HG03135 (cell line): ENCODE measurements at regions not wholly inside any gene's neighbourhood (a gene's known extent, or its start where the extent isn't known, plus 50 kb on each side); places are given as distances from the start of the nearest gene placed in this dataset.

Source experiments
- ATAC-seq: cut with Tn5 transposase; IDR thresholded peaks from one replicate; pipeline ENCODE4 v1.9.1; 2021; ENCODE audit warnings: mild to moderate bottlenecking, moderate library complexity; ENCODE audit not compliant: unreplicated experiment

- no peak for ATAC-seq
These were observed 898.7 kb downstream of the BCL11A start for GRCh38 chr2:59654710-59655109.

DNA sequence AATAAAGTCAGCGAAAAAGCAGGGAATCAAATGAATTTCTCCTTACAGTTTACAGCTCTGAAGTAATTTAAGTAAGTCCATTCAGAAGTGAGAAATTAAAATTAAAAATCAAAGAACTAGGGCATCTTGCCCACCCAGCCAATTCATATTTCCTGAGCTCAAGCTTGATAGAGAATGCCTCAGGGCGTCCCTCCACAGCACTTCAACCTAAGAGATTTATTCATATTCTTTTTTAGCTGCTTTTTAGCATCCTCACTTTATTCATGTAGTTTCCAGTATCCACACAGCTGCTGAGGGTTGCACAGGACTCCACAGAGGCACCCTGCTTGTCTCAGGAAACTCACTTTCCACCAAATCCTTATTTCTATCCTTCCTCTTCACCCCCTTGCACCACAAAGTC is 900.3 kb downstream of the BCL11A start:
- no peak for ATAC-seq

GRCh38 chr2:59630789-59631188 is 922.7 kb downstream of the BCL11A start:
- ATAC-seq, result no peak

DNA sequence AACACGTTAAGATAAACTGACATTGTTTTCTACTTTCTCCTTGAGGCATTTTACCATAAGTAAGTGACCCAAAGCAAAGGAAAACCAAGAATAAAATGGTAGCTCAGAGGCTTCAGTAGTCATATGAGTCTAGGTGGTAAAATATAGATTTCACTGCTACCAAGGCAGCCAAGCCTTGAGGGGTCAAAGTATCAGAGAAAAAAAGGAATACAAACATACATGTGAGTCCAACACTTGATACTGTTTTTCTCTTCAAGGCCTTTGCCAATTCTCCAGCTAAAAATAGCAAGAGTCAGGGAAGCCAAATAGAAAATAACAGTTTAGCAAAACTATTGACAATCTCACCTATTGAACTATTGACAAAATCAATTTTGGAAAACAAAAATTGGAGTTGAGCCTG is 925.9 kb downstream of the BCL11A start:
- no peak for ATAC-seq

- ATAC-seq, result no peak
These were observed 930.7 kb downstream of the BCL11A start for GRCh38 chr2:59622599-59623308.

GRCh38 chr2:59604123-59604522 is 949.3 kb downstream of the BCL11A start:
- ATAC-seq, result no peak

DNA sequence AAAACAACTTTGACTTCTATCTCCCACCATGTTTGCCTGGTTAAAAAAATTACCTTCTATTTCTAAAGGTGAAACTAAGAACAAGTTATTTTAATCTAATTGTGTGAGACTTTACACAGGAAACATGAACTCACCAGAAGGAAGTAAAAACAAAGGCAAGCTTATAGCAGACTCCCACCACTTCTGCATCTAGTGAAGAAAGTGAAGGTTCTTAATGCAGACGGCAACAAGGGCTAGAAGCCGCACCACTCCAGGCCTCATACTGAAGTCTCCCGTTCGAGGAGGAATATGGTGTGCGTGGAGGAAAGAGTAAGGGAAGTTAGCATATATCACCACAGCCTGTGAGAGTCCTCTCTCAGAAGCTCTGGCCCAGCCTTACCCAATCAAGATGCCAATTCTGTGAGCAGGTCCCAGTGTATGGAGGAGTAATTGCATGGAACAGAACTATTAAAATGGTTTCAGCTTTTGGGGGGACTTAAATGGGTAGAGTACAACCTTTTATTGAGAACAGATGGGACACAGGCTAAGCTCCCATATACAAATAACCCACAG is 958.7 kb downstream of the BCL11A start:
- no peak for ATAC-seq

DNA sequence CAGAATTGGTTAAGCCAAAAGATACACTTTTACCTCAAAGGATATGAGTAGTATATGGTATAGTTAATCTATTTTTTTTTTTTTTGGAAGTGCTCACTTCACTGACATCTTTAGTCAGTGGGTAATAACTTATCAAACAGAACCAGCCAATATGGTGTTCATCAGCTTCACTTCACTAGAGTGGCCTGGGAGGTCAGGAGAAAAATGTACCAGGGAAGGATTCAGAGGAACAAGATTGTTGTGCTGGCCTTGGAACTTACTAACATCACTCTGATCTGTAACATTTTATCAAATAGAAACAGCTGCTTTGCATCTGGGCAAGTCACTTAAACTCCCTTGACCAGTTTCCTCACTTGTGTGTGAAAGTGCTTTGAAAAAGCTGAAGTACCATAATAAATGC is 962.7 kb downstream of the BCL11A start:
- no peak for ATAC-seq

- ATAC-seq, result no peak
These were observed 963.6 kb downstream of the BCL11A start for GRCh38 chr2:59589881-59590280.

- ATAC-seq, result no peak
These were observed 965.2 kb downstream of the BCL11A start for GRCh38 chr2:59588286-59588685.

- no peak for ATAC-seq
These were observed 967.3 kb downstream of the BCL11A start for GRCh38 chr2:59586176-59586575.

- no peak for ATAC-seq
These were observed 967.8 kb downstream of the BCL11A start for GRCh38 chr2:59585655-59586054.

DNA sequence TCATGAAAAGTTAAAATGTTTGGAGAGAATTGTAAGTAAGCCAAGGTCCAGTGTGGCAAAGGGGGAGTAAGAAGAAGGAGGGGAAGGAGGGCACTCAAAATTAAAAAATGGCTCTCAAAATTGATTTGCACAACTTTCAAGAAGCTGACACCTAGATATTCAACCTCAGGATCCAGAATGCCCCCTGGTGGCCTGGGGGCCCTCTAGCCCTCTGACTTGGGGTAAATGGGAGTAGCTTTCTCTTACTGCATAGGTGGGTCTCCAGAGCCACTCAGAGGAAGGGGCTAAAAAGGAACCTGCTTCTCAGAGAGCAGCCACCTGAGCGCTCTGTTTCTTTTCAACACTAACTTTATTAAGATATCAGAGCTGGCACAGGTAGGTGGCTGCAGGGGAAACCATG is 968.5 kb downstream of the BCL11A start:
- ATAC-seq, result no peak

DNA sequence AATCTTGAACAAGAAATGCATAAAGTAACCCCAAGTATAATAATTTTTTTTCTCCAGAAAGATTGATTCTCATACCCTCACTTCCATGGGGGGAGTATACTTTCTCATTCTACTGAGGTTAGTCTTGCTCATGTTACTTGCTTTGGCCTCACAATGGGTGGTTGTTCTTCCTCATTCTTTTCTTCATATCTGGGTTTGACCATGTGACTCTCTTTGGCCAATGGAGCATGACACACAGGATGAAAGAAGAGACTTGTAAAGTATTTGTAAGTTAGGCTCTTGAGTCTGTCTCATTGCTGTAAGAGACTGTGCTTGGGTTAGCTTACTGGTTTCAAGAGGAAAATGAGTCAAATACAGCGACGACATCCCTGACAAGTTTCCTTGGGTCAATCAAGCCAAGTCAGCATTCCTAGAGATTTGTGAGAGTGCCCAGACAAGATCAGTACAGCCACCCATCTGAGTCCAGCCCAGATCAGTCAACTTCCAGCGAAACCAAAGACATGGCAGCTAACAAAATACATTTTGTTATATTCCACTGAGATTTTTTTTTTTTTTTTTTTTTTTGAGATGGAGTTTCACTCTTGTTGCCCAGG is 970.2 kb downstream of the BCL11A start:
- no peak for ATAC-seq

DNA sequence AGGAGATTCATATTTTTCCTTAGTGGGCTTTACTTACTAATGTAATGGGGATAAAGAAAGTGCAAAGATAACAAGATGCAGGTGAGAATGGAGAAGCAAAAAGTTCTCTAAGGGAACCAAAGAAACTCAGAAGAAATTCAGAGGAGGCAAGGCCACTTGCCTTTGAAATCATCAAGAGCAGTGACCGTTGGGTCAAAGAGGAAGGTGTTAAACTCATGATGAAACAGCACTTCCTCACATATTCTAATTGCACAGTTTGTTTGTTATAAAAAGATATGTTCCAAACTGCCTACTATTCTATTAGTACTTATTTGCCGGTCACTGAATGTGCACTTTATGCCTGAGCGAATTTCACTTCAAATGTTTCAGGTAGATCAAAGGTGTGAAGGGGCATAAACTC is 975.1 kb downstream of the BCL11A start:
- ATAC-seq, result no peak

- ATAC-seq, result no peak
These were observed 978.3 kb downstream of the BCL11A start for GRCh38 chr2:59575191-59575590.

- no peak for ATAC-seq
These were observed 981.2 kb downstream of the BCL11A start for GRCh38 chr2:59572227-59572626.

- no peak for ATAC-seq
These were observed 982.6 kb downstream of the BCL11A start for GRCh38 chr2:59570818-59571217.

DNA sequence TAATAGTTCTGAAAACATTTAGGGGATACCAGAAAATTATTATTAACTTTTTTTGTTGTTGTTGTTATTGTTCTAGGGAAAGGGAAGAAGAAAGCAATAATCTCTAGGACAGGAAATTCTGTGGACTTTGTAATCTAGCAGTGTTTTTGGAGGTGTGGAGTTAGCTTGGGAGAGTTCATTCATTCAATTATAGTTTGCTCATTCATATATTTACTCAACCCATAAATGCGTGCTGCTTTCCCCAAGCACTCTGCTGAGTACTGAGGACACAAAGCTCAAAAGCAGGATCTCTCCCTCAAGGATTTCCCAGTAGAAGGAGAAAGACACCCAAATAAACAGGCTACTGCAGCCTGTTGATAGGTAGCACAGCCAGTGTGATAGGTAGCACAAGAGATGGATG is 984.3 kb downstream of the BCL11A start:
- no peak for ATAC-seq

- no peak for ATAC-seq
These were observed 985.0 kb downstream of the BCL11A start for GRCh38 chr2:59568461-59568860.

GRCh38 chr2:59567151-59567550 is 986.3 kb downstream of the BCL11A start:
- no peak for ATAC-seq

- no peak for ATAC-seq
These were observed 986.7 kb downstream of the BCL11A start for GRCh38 chr2:59566739-59567138.

DNA sequence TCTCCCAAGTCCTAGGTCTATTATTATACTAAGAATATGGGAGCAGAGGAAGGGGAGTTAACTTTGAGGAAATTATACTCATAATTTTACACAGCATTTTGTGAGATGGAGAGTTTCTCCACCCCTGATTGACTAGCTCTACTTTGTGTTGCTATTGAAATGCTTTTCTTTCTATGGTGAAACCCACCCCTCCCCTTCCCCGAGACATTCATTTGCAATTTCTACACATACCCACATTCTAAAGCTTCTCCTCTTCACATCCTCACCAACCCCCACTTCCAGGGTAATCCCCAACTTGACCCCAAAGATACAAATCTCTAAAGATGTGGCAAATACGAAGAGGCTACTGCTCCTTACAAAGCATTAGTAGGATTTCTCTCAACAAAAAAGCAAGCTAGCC is 992.2 kb downstream of the BCL11A start:
- no peak for ATAC-seq
